ENCODE measurements at regions not wholly inside any gene's neighbourhood (a gene's known extent, or its start where the extent isn't known, plus 50 kb on each side); places are given as distances from the start of the nearest gene placed in this dataset.

DNA sequence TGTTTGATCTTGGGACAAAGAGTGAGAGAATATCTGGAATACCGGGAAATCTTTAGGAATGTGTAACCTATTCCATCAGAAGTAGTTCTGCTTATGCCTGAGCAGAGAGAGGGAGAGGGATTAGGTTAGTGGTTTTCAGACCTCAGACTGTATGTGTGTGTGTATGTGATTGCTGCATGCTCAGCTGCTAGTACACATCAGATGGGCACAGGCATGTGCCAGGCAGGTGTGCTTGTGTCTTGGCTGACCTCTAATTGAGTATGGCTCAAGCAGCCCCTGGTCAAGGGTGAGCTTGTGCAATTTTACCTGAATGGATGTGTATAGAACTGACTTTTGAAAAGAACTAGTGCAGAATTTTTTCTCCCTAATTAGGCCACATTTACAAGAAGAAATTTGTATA, 91.2 kb downstream of the INSIG2 start:
- no peaks in the 10 kb centered on the region for H3K27me3 ChIP-seq
- TF ChIP-seq, protein P1, sequence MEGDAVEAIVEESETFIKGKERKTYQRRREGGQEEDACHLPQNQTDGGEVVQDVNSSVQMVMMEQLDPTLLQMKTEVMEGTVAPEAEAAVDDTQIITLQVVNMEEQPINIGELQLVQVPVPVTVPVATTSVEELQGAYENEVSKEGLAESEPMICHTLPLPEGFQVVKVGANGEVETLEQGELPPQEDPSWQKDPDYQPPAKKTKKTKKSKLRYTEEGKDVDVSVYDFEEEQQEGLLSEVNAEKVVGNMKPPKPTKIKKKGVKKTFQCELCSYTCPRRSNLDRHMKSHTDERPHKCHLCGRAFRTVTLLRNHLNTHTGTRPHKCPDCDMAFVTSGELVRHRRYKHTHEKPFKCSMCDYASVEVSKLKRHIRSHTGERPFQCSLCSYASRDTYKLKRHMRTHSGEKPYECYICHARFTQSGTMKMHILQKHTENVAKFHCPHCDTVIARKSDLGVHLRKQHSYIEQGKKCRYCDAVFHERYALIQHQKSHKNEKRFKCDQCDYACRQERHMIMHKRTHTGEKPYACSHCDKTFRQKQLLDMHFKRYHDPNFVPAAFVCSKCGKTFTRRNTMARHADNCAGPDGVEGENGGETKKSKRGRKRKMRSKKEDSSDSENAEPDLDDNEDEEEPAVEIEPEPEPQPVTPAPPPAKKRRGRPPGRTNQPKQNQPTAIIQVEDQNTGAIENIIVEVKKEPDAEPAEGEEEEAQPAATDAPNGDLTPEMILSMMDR (IDR thresholded peaks at IDR 0.05; ENCODE audit: low read depth, low read length): no peak
- no peaks in the 10 kb centered on the region for H3K9me3 ChIP-seq (ENCODE audit: low read depth)
- H3K36me3 ChIP-seq: no peaks in the 10 kb centered on the region
- no peak for DNase-seq (ENCODE audit: low read depth in 1 of 2, low spot score in 1 of 2)
- H3K4me1 ChIP-seq (ENCODE audit: low read depth): peaks cover 11% of the 10 kb centered on the region
- H3K27ac ChIP-seq: no peak overlapping the region
- no peak overlapping the region for H3K4me3 ChIP-seq

DNA sequence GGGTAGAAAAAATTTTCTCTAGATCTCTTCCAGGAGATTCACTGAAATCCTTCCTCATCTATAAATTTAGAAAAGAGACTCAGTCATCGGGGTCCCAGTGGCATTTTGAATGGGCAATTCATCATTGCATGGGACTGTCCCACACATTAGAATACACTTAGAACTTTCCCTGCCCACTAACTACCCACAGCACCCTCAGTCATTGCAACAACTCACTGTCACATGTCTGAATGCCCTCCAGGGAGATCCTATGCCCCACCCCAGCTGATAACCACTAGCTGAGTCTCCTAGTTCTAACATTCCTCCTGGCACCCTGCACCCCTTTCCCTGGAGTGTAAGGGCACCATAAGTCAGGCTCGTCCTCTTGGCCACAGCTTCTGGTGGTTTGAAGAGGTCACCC, 89.6 kb downstream of the INSIG2 start:
- Histone ChIP-seq H3K27me3 (no peaks in the 10 kb centered on the region), H3K27ac (no peak overlapping the region), H3K4me1 (ENCODE audit: low read depth) (peaks cover under 1% of the 10 kb centered on the region), H3K4me3 (no peak overlapping the region), H3K9me3 (ENCODE audit: low read depth) (no peaks in the 10 kb centered on the region), H3K36me3 (no peaks in the 10 kb centered on the region)
- TF ChIP-seq, protein P1 (IDR thresholded peaks at IDR 0.05; ENCODE audit: low read depth, low read length): no peak
- no peak for DNase-seq (ENCODE audit: low read depth in 1 of 2, low spot score in 1 of 2)

DNA sequence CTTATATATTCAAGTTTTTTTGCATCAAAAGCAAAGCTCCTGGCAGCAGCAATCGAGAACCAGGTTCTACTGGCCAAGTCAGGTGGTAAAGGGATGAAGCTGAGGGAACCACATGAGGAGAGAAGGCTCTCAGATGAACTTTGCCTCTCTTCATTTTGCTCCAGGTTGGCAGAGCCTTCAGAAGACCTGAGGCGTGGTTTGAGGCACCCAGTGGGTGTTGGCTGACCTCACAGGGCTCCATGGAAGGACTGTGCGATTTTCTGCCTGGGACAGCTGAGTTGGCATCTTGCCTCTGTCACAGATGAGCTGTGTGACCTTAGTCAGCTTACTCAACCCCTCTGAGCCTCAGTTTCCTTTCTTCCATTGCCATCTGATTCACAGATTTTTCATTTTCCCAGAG, 89.0 kb downstream of the INSIG2 start:
- no peak for DNase-seq (ENCODE audit: low read depth in 1 of 2, low spot score in 1 of 2)
- Histone ChIP-seq H3K36me3 (no peaks in the 10 kb centered on the region), H3K4me1 (ENCODE audit: low read depth) (no peaks in the 10 kb centered on the region), H3K4me3 (no peak overlapping the region), H3K9me3 (ENCODE audit: low read depth) (no peaks in the 10 kb centered on the region), H3K27me3 (no peaks in the 10 kb centered on the region), H3K27ac (no peak overlapping the region)
- TF ChIP-seq, protein P1 (IDR thresholded peaks at IDR 0.05; ENCODE audit: low read depth, low read length): no peak

DNA sequence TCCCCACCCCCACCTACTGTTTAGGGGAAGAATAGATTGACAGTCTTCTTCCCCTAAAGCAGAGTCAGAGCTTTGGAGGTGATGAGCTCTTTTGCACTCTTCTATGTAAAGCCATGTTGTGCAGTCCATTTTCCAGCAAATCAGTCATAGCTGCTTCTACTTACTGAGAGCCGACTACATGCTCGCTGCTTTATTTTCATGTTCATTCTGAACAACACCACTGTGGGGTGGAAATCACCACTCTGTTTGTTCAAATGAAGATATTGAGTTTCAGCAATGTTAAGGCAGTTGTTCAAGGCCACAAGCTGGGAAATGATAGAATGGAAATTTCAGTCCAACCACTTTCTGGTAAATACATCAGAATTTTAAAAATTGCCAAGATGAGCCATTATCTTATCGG, 88.3 kb downstream of the INSIG2 start:
- H3K27me3 ChIP-seq: no peaks in the 10 kb centered on the region
- H3K9me3 ChIP-seq (ENCODE audit: low read depth): no peaks in the 10 kb centered on the region
- TF ChIP-seq, protein P1 (IDR thresholded peaks at IDR 0.05; ENCODE audit: low read depth, low read length): no peak
- no peak overlapping the region for H3K27ac ChIP-seq
- no peak for DNase-seq (ENCODE audit: low read depth in 1 of 2, low spot score in 1 of 2)
- no peaks in the 10 kb centered on the region for H3K36me3 ChIP-seq
- no peaks in the 10 kb centered on the region for H3K4me1 ChIP-seq (ENCODE audit: low read depth)
- no peak overlapping the region for H3K4me3 ChIP-seq

DNA sequence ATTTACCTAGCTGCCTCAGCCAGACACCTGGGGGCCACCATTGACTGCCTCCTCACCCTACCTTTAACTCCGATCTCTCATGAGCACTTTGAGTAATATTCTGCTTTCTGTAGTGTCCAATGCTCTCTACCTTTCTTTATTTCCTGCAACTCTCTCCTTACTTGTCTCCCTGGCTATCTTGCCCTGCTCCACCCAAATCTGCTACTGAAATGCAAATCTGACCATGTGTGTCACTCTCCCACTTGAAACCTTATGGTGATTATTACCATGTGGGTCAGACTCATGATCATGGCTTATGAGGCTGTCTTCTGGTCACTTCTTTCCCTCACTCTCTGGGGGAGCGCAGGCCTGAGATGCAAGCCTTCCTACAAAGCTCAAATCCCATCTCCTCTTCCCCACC, 83.3 kb downstream of the INSIG2 start:
- no peak overlapping the region for H3K27ac ChIP-seq
- H3K4me3 ChIP-seq: no peak overlapping the region
- no peaks in the 10 kb centered on the region for H3K4me1 ChIP-seq (ENCODE audit: low read depth)
- H3K9me3 ChIP-seq (ENCODE audit: low read depth): no peaks in the 10 kb centered on the region
- H3K36me3 ChIP-seq: no peaks in the 10 kb centered on the region
- H3K27me3 ChIP-seq: no peaks in the 10 kb centered on the region
- no peak for DNase-seq (ENCODE audit: low read depth in 1 of 2, low spot score in 1 of 2)
- TF ChIP-seq, protein P1 (IDR thresholded peaks at IDR 0.05; ENCODE audit: low read depth, low read length): no peak
